GM19397 (cell line): ENCODE measurements at regions not wholly inside any gene's neighbourhood (a gene's known extent, or its start where the extent isn't known, plus 50 kb on each side); places are given as distances from the start of the nearest gene placed in this dataset.
"Not testable (repeated sequence)": the region's sequence is repeated elsewhere in the genome, so short reads cannot be mapped to it uniquely, and the experiment has no call there.

Experiments used
- ATAC-seq: cut with Tn5 transposase; IDR thresholded peaks from one replicate; pipeline ENCODE4 v1.9.1; 2021; ENCODE audit warnings: mild to moderate bottlenecking, moderate library complexity; ENCODE audit not compliant: unreplicated experiment

- no peak for ATAC-seq
Measured at GRCh38 chr2:208794288-208794975, 387.8 kb downstream of the PTH2R start.

GRCh38 chr2:208798698-208799097 lies 392.1 kb downstream of the PTH2R start:
- no peak for ATAC-seq

DNA sequence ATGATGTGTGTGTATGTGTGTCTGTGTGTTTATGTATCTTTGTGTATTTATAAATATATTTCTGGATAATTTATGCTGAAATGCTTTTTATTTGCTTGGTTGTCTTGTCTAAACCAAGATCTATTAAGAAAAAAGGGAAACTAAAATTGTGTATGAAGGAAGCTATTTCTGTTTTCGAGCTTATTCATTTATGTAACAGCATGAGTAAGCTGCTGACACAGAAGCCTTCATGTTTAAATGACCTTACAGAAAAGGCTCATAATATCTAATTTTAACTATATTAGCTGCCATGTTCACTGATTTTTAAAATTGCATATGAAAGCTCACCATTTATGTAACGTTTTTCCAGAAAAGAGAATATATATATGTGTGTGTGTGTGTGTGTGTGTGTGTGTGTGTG lies 392.8 kb downstream of the PTH2R start:
- ATAC-seq, result no peak

DNA sequence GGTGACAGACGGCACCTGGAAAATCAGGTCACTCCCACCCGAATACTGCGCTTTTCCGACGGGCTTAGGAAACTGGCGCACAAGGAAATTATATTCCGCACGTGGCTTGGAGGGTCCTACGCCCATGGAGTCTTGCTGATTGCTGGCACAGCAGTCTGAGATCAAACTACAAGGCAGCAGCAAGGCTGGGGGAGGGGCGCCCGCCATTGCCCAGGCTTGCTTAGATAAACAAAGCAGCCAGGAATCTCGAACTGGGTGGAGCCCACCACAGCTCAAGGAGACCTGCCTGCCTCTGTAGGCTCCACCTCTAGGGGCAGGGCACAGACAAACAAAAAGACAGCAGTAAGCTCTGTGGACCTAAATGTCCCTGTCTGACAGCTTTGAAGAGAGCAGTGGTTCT lies 394.3 kb downstream of the PTH2R start:
- not testable (repeated sequence) for ATAC-seq

- no peak for ATAC-seq
Measured at GRCh38 chr2:208807756-208808155, 401.2 kb downstream of the PTH2R start.

DNA sequence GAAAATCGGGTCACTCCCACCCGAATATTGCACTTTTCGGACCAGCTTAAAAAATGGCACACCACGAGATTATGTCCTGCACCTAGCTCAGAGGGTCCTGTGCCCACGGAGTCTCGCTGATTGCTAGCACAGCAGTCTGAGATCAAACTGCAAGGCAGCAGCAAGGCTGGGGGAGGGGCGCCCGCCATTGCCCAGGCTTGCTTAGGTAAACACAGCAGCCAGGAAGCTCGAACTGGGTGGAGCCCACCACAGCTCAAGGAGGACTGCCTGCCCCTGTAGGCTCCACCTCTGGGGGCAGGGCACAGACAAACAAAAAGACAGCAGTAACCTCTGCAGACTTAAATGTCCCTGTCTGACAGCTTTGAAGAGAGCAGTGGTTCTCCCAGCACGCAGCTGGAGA lies 405.3 kb downstream of the PTH2R start:
- ATAC-seq, result not testable (repeated sequence)

DNA sequence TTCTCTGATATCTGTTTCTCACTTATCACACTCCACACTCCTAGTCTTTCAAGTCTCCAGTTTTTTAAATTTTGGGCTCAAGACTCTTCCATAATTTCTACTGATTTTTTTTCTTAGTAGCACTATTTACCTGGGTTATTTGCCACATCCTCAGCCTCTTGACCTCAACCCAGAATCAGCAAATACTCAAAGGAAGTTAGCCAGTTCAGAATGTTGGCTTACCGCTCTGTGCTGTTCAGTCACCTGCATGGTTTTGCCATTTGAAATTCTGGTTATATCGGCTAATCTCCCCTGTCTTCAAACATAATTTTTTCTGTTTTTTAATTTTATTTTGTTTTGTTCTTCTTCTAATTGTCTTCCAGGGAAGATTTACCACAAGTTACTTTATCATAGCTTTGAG lies 412.6 kb downstream of the PTH2R start:
- no peak for ATAC-seq

DNA sequence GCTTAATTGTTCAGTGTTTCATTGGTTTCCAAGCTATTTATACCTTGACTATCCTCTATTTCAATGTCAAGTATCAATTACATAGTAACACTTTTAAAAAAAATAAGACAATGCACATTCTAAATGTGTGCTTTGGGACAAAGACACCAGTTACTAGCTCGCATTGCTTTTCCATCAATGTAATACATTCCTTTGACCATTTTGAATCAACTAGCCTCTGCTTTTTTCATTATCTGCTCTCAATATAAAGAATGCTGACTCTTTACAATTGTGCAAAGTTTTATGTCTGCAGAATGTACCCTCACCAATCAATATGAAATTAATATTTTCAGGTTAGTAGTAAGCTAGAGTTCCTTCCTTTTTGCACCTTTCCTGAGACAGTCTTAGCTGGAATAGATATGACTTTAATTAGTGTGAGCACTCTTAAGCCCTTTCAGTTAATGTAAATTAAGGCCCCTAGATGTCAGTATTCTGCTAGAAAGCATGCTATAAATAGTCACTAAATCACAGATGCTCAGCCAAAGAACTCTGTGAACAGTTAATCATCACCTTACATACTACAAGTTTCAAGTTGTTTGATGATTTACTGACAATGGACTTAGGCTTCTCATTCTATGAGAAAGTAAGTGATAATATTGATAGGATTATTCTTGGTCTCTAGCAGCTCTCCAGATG lies 413.6 kb downstream of the PTH2R start:
- ATAC-seq, result peak; percentile 77

GRCh38 chr2:208827109-208827508 lies 420.5 kb downstream of the PTH2R start:
- no peak for ATAC-seq

DNA sequence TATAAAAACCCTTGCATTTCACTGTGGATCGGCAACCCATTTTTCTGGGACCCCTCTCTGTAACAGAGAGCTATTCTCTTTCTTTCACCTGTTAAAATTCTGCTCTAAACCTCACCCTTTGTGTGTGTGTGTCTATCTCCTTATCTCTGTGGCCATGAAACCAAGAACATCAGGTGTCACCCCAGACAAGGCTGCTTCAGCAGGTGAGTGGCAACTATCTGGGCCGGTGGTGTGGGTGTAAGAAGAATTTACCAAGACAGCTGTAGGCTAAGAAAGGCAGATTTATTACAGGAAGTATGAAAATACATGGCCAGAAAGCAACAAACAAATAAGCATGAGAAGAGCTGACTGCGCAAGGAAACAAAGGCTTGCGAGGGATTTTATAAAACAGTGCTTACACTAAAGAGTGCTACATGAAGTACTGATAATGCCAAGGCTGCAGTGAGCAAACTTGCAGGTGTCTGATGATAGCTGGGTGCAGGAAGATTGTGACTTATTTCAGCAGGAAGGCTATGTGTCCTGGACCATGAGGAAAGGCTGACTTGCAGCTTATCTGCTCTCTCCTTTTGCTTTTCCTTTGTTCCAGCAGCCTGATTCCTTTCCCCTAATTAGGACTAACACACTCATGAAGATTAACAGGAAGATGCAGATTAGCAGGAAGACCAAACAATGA lies 421.1 kb downstream of the PTH2R start:
- no peak for ATAC-seq

GRCh38 chr2:208830203-208830602 lies 423.6 kb downstream of the PTH2R start:
- no peak for ATAC-seq

DNA sequence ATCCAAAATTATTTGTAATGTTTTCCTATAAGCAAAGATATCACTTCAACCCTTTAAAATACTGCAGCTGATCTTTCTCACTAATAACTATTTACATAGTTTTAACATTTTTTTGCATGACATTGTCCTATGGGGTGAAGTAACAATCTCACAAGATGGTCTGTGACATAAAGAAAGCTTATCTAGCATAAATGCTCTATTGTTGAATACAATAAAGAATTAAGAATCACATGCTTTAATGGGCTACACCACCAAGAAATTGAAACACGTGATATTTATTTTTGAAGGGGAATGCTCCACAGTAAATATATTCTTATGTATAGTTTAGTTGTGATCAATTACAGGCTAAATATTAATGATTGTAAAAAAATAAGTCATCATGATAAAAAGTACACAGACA lies 441.1 kb downstream of the PTH2R start:
- no peak for ATAC-seq

GRCh38 chr2:208854717-208855116 lies 448.1 kb downstream of the PTH2R start:
- ATAC-seq, result no peak

- ATAC-seq, result no peak
Measured at GRCh38 chr2:208867374-208867773, 460.8 kb downstream of the PTH2R start.

GRCh38 chr2:208872591-208872990 lies 466.0 kb downstream of the PTH2R start:
- ATAC-seq, result no peak

DNA sequence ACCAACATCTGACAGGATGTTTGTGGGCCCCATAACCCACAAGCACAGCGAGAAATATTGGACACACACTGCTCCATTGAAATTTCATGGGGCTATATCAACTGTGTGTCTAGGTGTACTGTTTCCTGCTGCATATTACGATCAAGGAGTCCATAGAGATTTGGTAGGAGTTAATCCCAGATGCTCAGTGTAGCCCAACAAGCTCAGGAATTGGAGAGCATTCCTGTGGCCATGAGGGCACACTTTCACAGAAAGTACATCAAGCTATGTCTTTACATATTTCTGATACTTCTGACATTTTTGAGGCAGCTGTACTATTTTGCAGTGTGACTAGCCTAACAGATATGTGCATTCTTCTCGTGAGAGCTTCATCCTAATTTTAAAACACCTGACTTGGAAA lies 473.1 kb downstream of the PTH2R start:
- no peak for ATAC-seq

GRCh38 chr2:208880171-208880570 lies 473.6 kb downstream of the PTH2R start:
- no peak for ATAC-seq

- ATAC-seq, result no peak
Measured at GRCh38 chr2:208890486-208890885, 483.9 kb downstream of the PTH2R start.

GRCh38 chr2:208892203-208892602 lies 485.6 kb downstream of the PTH2R start:
- ATAC-seq, result no peak

- ATAC-seq, result no peak
Measured at GRCh38 chr2:208906330-208906729, 499.7 kb downstream of the PTH2R start.

- no peak for ATAC-seq
Measured at GRCh38 chr2:208915401-208915800, 508.4 kb upstream of the MAP2 start.

- no peak for ATAC-seq
Measured at GRCh38 chr2:208916881-208917280, 507.0 kb upstream of the MAP2 start.
